SK-N-DZ (cell line): ENCODE measurements at regions not wholly inside any gene's neighbourhood (a gene's known extent, or its start where the extent isn't known, plus 50 kb on each side); places are given as distances from the start of the nearest gene placed in this dataset.
"Not testable (repeated sequence)": the region's sequence is repeated elsewhere in the genome, so short reads cannot be mapped to it uniquely, and the experiment has no call there.

Source experiments
- DNase-seq: peaks from one replicate; pipeline ENCODE4 v3.0.0-alpha.2; 2015; ENCODE audit warnings: low spot score

- no peak for DNase-seq
Measured at GRCh38 chr5:120326651-120327050, 137.4 kb upstream of the PRR16 start.

GRCh38 chr5:120327180-120327579 is 136.9 kb upstream of the PRR16 start:
- no peak for DNase-seq

- no peak for DNase-seq
Measured at GRCh38 chr5:120329095-120329494, 135.0 kb upstream of the PRR16 start.

- no peak for DNase-seq
Measured at GRCh38 chr5:120330558-120330957, 133.5 kb upstream of the PRR16 start.

- no peak for DNase-seq
Measured at GRCh38 chr5:120344181-120344580, 119.9 kb upstream of the PRR16 start.

- DNase-seq, result no peak
Measured at GRCh38 chr5:120345947-120346346, 118.2 kb upstream of the PRR16 start.

GRCh38 chr5:120351071-120351470 is 113.0 kb upstream of the PRR16 start:
- DNase-seq, result not testable (repeated sequence)

GRCh38 chr5:120354126-120354525 is 110.0 kb upstream of the PRR16 start:
- no peak for DNase-seq

- no peak for DNase-seq
Measured at GRCh38 chr5:120358949-120359348, 105.2 kb upstream of the PRR16 start.

- no peak for DNase-seq
Measured at GRCh38 chr5:120361941-120362340, 102.2 kb upstream of the PRR16 start.

- no peak for DNase-seq
Measured at GRCh38 chr5:120362426-120362825, 101.7 kb upstream of the PRR16 start.

GRCh38 chr5:120365656-120366446 is 98.2 kb upstream of the PRR16 start:
- no peak for DNase-seq

GRCh38 chr5:120367896-120368634 is 96.0 kb upstream of the PRR16 start:
- no peak for DNase-seq

- DNase-seq, result no peak
Measured at GRCh38 chr5:120368923-120369715, 95.0 kb upstream of the PRR16 start.

- no peak for DNase-seq
Measured at GRCh38 chr5:120372899-120373298, 91.2 kb upstream of the PRR16 start.

- DNase-seq, result no peak
Measured at GRCh38 chr5:120375248-120375647, 88.9 kb upstream of the PRR16 start.

GRCh38 chr5:120380644-120381043 is 83.5 kb upstream of the PRR16 start:
- DNase-seq, result no peak

- DNase-seq, result no peak
Measured at GRCh38 chr5:120382833-120383232, 81.3 kb upstream of the PRR16 start.

- DNase-seq, result no peak
Measured at GRCh38 chr5:120386981-120387380, 77.1 kb upstream of the PRR16 start.

- no peak for DNase-seq
Measured at GRCh38 chr5:120388016-120388781, 75.9 kb upstream of the PRR16 start.

GRCh38 chr5:120394259-120394658 is 69.8 kb upstream of the PRR16 start:
- no peak for DNase-seq
